Aorta (tissue), 5 donors: ENCODE measurements at regions not wholly inside any gene's neighbourhood (a gene's known extent, or its start where the extent isn't known, plus 50 kb on each side); places are given as distances from the start of the nearest gene placed in this dataset.

Source experiments
- ATAC-seq: fragments of 200-7000 bp; cut with Tn5 transposase; one replicate; pipeline ENCODE4 v1.9.1; 2022; ENCODE audit warnings: moderate library complexity; ENCODE audit not compliant: low FRiP score
- DNase-seq, 2 donors: peaks; one replicate each; pipeline ENCODE4 v3.0.0-alpha.2; 2020
- H3K27ac ChIP-seq, 2 donors: one replicate each; pipeline ENCODE4 v1.5.1; 2013; ENCODE audit warnings: low read length in 2 of 2, mild to moderate bottlenecking in 2 of 2, moderate library complexity in 2 of 2, control low read depth in 1 of 2, inconsistent platforms in 1 of 2, low read depth in 1 of 2
- H3K27me3 ChIP-seq, 2 donors: one replicate each; pipeline ENCODE4 v1.6.1; 2013; ENCODE audit warnings: control low read depth in 1 of 2, low read length in 1 of 2, mild to moderate bottlenecking in 1 of 2, moderate library complexity in 1 of 2; ENCODE audit not compliant: insufficient read depth in 2 of 2, control insufficient read depth in 1 of 2
- H3K36me3 ChIP-seq, 2 donors: one replicate each; pipeline ENCODE4 v1.6.1; 2013; ENCODE audit warnings: control low read depth in 1 of 2, low read length in 1 of 2, mild to moderate bottlenecking in 1 of 2; ENCODE audit not compliant: insufficient read depth in 2 of 2, control insufficient read depth in 1 of 2
- H3K4me1 ChIP-seq, 2 donors: one replicate each; pipeline ENCODE4 v1.6.1; 2013; ENCODE audit warnings: low read length in 2 of 2, control low read depth in 1 of 2, mild to moderate bottlenecking in 1 of 2, moderate library complexity in 1 of 2; ENCODE audit not compliant: insufficient read depth in 2 of 2, control insufficient read depth in 1 of 2
- H3K4me3 ChIP-seq, 2 donors: one replicate each; pipeline ENCODE4 v1.5.1; 2013; ENCODE audit warnings: low read length in 2 of 2, control low read depth in 1 of 2, mild to moderate bottlenecking in 1 of 2
- H3K9me3 ChIP-seq: one replicate; pipeline ENCODE4 v1.6.1; 2013; ENCODE audit warnings: mild to moderate bottlenecking, low read length; ENCODE audit not compliant: control insufficient read depth
- WGBS, 2 donors: extraction: QIAGEN DNeasy Blood & Tissue Kit; methylation state at CpG; one replicate each; pipeline ENCODE4 v1.1.7; 2013; 5-methylcytosine and 5-hydroxymethylcytosine counted together
- intact Hi-C, 2 donors: fragments of 100-400 bp; cut with DNase I; formaldehyde crosslinking; loops; one replicate each; pipeline versions ENCODE4 v1.14.2 to v1.15.0; 2022
- donor health status: healthy with polysubstance abuse.
- donor health status: Bipolar disorder and iron deficiency.
- donor health status: DM: no; HTN: no; CAD: no.
- donor health status: DM: no; HTN: no; CAD: no.
- donor health status: DM: yes; HTN: yes; CAD: no.

DNA sequence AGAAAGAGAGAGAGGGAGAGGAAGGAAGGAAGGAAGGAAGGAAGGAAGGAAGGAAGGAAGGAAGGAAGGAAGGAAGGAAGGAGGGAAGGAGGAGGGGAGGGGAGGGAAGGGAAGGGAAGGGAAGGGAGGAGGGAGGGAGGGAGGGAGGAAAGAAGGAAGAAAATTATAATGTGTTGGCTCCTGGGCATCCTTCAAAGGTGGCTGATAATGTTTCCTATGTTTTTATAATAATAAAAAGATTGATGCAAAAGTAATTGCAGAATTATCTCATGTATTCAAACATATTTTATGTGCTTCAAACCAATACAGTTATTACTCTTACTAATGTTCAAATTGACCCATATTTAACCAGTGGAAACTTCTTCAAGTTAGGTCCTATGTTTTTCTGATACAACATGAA is 260.9 kb downstream of the LNPK start:
- H3K9me3 ChIP-seq = peaks cover 1% of the 10 kb centered on the region
- H3K36me3 ChIP-seq = no peaks in the 10 kb centered on the region
- H3K4me1 ChIP-seq = no peaks in the 10 kb centered on the region
- ATAC-seq (no peak), DNase-seq (no peak)
- intact Hi-C loops = no loop called here
- no peak overlapping the region for H3K4me3 ChIP-seq
- H3K27me3 ChIP-seq = no peaks in the 10 kb centered on the region
- H3K27ac ChIP-seq = no peak overlapping the region

DNA sequence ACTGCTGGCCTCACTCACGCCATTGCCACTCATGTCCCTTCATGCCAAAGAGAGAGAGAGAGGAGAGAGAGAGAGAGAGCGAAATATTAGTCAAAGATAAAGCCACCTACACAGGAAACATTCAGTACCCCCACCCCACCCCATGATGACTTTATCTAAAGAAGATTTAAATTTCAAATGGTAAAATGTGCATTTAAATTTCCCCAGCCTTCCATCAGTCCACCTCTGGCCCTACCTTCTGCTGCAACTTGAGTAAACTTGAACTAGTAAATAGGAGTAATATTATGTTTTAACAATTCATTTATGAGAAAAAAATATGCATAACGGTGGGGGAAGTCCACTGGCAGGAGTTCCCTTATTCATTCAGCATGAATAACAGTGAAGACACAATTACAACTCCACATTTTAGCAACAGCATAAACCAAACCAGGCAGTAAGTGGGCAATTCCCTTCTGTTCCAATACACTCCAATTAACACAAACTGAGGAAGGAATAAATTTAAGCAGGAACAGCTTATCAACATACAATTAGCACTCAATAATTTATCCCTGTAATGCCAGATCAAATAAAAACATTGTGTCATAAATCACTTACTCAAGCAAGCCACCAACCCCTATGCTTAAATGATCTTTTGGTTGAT is 264.2 kb downstream of the LNPK start:
- H3K27me3 ChIP-seq = no peaks in the 10 kb centered on the region
- intact Hi-C loops = no loop called here

DNA sequence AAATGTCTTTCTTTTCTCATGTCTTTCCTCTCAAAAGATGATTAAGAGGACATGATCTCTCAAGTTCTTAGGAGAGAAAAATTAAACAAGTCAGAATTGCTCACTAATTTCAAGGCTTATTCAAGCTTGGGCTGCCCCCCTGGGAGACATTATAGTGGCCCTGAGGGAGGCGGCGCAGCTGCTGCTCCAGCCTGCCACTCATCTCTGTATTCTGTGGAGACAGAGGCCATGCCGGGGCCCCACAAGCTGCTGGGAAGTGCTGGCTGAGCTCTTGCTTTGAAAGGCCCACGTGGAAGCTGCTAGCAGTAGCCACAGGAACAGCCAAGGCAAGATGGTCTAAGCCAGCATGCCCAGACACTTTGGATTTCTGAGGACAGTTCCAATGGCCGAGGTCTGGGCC is 267.4 kb downstream of the LNPK start:
- no peak for ATAC-seq
- intact Hi-C loops = no loop called here
- no peaks in the 10 kb centered on the region for H3K4me1 ChIP-seq
- no peak for DNase-seq
- peaks cover 3% of the 10 kb centered on the region for H3K9me3 ChIP-seq
- H3K27ac ChIP-seq = no peak overlapping the region
- no peaks in the 10 kb centered on the region for H3K27me3 ChIP-seq
- H3K36me3 ChIP-seq = no peaks in the 10 kb centered on the region
- WGBS, 2 donors = 59 to 67% methylated on average over 5 of the region's 5 CpGs
- no peak overlapping the region for H3K4me3 ChIP-seq

More for the DNA sequence above, 264.2 kb downstream of the LNPK start:
- H3K9me3 ChIP-seq = peaks cover 1% of the 10 kb centered on the region
- no peak overlapping the region for H3K27ac ChIP-seq
- no peak for DNase-seq
- H3K4me3 ChIP-seq = no peak overlapping the region
- H3K4me1 ChIP-seq = no peaks in the 10 kb centered on the region
- H3K36me3 ChIP-seq = no peaks in the 10 kb centered on the region
- 73 to 81% methylated on average over 3 of the region's 3 CpGs for WGBS, 2 donors
- no peak for ATAC-seq

DNA sequence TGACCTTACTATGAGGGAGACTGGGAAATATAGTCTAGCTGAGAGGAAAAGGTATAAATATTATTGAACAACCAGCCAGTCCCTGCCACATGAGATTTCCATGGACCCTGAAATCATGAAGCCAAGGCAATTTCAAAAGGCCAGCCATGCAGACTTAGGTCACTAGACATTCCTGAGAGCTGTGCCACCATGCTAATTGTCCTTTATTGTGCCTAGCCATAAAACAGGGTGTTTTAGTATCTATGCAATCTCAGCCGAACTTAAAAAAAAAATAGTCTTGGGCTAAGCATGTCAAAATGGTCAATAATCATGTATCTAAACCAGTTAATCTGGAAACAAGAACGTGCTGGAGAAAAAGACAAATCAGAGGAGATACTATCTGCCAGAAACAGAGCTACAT is 269.5 kb downstream of the LNPK start:
- ATAC-seq (no peak), DNase-seq (no peak)
- WGBS, 2 donors = 75 to 77% methylated on average over 2 of the region's 2 CpGs
- intact Hi-C loops = no loop called here
- H3K4me1 ChIP-seq = no peaks in the 10 kb centered on the region
- H3K4me3 ChIP-seq = no peak overlapping the region
- no peaks in the 10 kb centered on the region for H3K36me3 ChIP-seq
- no peaks in the 10 kb centered on the region for H3K27me3 ChIP-seq
- peaks cover 2% of the 10 kb centered on the region for H3K9me3 ChIP-seq
- no peak overlapping the region for H3K27ac ChIP-seq

DNA sequence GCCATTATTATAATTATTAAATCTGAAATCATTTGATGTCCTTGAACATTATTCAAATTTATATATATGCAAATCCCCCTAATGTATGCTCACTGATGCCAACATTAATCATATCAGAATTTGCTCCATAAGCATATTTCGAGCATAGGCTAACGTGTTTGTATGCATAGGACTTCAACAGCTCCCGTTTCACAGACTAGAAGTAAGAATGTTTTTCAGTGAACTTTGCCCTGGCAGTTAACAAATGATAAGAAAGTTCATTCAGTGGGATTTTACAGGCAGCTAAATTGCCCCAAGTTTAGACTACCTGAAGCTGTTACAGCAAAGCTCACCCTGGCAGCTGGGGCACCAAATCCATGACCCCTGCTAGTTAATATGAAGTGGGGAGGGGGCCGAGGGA is 272.0 kb downstream of the LNPK start:
- H3K36me3 ChIP-seq = no peaks in the 10 kb centered on the region
- intact Hi-C loops = no loop called here
- H3K4me3 ChIP-seq = no peak overlapping the region
- H3K27me3 ChIP-seq = no peaks in the 10 kb centered on the region
- ATAC-seq (no peak), DNase-seq (no peak)
- WGBS, 2 donors = 32 to 34% methylated on average over 4 of the region's 4 CpGs
- H3K4me1 ChIP-seq = no peaks in the 10 kb centered on the region
- H3K27ac ChIP-seq = no peak overlapping the region
- peaks cover 2% of the 10 kb centered on the region for H3K9me3 ChIP-seq

DNA sequence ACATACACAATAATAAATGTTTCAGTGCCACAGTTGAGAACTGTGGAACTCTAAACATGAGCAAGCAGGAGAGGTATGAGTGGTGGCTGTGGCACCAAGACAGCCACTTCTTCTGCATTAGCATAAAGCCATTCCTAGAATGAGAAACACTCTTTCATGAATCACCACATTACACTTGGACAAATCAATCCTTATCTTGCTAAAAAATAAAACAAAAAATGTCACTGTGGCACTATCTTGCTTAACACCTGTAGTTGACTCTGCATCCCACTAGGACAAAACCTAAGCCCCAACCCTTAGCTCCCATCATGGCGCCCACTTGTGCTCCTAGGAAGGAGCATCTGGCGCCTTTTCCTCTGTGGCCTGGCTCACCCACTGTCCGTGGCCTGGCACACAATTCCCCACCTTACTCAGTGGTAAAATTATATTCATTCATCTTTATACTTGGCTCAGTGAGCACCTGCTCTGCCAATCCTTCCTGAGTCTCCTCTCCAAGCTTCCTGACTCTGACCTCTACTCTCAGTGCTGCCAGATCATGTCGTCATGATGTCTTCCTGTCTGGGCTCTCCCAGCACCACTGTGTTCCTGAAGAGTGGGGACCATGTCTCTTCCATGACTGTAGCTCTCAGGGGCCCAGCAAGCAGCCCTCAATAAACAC is 272.9 kb downstream of the LNPK start:
- H3K4me1 ChIP-seq = no peaks in the 10 kb centered on the region
- H3K27me3 ChIP-seq = no peaks in the 10 kb centered on the region
- H3K27ac ChIP-seq = no peak overlapping the region
- intact Hi-C loops = no loop called here
- DNase-seq (no peak), ATAC-seq (no peak)
- no peak overlapping the region for H3K4me3 ChIP-seq
- peaks cover 2% of the 10 kb centered on the region for H3K9me3 ChIP-seq
- H3K36me3 ChIP-seq = no peaks in the 10 kb centered on the region
- WGBS, 2 donors = 90% methylated on average over 4 of the region's 4 CpGs

DNA sequence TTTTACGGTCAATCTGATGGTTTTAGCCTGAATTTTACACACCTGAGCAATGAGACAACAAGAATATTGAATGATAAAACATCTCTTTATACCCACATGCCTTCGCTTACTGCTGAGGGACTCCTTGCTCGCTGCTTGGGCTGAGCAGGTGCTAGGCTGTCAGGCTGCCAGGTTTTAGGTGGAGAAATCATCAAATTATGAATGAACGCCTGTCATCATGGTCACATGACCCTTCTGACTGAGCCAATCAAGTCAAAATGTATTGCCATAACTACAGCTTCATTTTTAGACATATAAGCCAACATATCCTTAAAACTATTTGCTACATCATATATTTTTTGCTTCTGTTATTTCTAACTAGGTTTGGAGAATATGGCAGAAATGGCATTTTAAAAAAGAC is 274.0 kb downstream of the LNPK start:
- 79 to 82% methylated on average over 4 of the region's 4 CpGs for whole genome bisulfite sequencing, 2 donors
- Histone ChIP-seq H3K9me3 (peaks cover 2% of the 10 kb centered on the region), H3K4me3 (no peak overlapping the region), H3K27me3 (no peaks in the 10 kb centered on the region), H3K36me3 (no peaks in the 10 kb centered on the region), H3K4me1 (no peaks in the 10 kb centered on the region), H3K27ac (no peak overlapping the region)
- ATAC-seq (no peak), DNase-seq (no peak)
- intact Hi-C loops = no loop called here

DNA sequence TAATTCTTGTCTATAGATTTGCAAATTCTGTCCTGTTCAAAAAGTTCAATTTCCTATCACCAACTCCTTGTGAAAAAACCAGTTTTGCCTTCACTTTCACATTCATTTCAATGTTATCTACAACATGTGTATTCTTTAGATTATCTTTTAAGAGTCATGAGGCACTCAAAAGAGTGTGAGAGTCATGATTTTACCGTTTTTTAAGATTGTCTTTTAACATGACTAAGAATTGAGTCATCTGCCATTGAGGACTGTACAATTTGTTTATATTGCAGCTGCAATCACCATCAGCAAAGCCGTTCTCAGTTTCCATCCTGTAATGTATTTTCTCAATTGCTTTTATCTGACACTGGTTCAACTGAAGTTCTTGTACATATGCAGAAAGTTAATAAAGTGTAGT is 275.8 kb downstream of the LNPK start:
- ATAC-seq (no peak), DNase-seq (no peak)
- H3K9me3 ChIP-seq = peaks cover under 1% of the 10 kb centered on the region
- H3K4me3 ChIP-seq = no peak overlapping the region
- H3K4me1 ChIP-seq = no peaks in the 10 kb centered on the region
- H3K36me3 ChIP-seq = no peaks in the 10 kb centered on the region
- H3K27me3 ChIP-seq = no peaks in the 10 kb centered on the region
- 18 to 21% methylated on average over 2 of the region's 2 CpGs for WGBS, 2 donors
- intact Hi-C loops = no loop called here
- H3K27ac ChIP-seq = no peak overlapping the region

DNA sequence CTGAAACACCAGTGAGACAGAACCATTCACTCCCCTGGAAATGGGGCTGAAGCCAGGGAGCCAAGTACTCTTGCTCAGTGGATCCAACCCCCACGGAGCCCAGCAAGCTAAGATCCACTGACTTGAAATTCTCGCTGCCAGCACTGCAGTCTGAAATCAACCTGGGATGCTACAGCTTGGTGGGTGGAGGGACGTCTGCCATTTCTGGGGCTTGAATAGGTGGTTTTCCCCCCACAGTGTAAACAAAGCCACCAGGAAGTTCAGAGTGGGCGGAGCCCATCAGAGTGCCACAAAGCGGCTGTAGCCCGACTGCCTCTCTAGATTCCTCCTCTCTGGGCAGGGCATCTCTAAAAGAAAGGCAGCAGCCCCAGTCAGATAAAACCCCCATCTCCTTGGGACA is 292.8 kb downstream of the LNPK start:
- Histone ChIP-seq H3K9me3 (no peaks in the 10 kb centered on the region), H3K27ac (no peak overlapping the region), H3K4me3 (no peak overlapping the region), H3K27me3 (no peaks in the 10 kb centered on the region), H3K36me3 (no peaks in the 10 kb centered on the region), H3K4me1 (no peaks in the 10 kb centered on the region)
- no peak for DNase-seq
- no peak for ATAC-seq
- intact Hi-C loops = no loop called here
- 58 to 64% methylated on average over 6 of the region's 6 CpGs for WGBS, 2 donors
